OCI-LY1 (cell line): ENCODE measurements at regions not wholly inside any gene's neighbourhood (a gene's known extent, or its start where the extent isn't known, plus 50 kb on each side); places are given as distances from the start of the nearest gene placed in this dataset.

Source experiments
- CTCF ChIP-seq: fragments of 200-600 bp; sonication (generic), shearing (Covaris generic); IDR thresholded peaks from 2 replicates; pipeline ENCODE4 v1.5.1; 2017; ENCODE audit warnings: mild to moderate bottlenecking, antibody characterized with exemption, low read length, moderate library complexity, mixed read lengths
- EZH2 ChIP-seq: fragments of 200-600 bp; sonication (generic), shearing (Covaris generic); IDR thresholded peaks from 2 replicates; pipeline ENCODE4 v1.8.0; 2017; ENCODE audit warnings: borderline replicate concordance, mixed run types, mild to moderate bottlenecking, antibody characterized with exemption, low read length, moderate library complexity, mixed read lengths

DNA sequence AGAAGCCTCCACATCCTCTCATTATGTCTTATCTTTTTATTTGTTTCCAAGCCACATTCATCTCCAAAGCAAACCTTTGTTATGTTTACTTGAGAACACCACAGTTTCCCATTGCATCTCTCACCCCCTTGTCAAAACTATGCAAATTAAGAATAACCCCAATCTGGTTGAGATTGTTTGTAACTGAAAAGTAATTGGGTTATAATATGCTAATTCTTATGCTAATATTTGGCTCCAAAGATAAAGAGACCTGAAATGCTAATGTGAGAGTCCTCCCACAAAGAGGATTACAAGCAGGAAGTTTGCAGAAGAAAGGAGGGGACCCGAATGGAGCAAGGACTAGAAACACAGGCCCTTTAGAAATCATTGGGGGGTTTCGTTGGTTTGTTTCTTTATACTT lies 92.9 kb upstream of the UBL3 start:
- TF ChIP-seq CTCF (no peak), EZH2 (no peak)
